GM10266 (cell line): ENCODE measurements at regions not wholly inside any gene's neighbourhood (a gene's known extent, or its start where the extent isn't known, plus 50 kb on each side); places are given as distances from the start of the nearest gene placed in this dataset.

Source experiments
- DNase-seq: peaks from one replicate; pipeline ENCODE4 v3.0.0; 2012; ENCODE audit errors: extremely low spot score
- TF ChIP-seq, protein P1 (sequence below): IDR thresholded peaks from 2 replicates; pipeline ENCODE4 v1.5.1; 2012; ENCODE audit warnings: mild to moderate bottlenecking, low read depth; ENCODE audit not compliant: control insufficient read depth, insufficient read depth; ENCODE audit errors: missing control alignments

DNA sequence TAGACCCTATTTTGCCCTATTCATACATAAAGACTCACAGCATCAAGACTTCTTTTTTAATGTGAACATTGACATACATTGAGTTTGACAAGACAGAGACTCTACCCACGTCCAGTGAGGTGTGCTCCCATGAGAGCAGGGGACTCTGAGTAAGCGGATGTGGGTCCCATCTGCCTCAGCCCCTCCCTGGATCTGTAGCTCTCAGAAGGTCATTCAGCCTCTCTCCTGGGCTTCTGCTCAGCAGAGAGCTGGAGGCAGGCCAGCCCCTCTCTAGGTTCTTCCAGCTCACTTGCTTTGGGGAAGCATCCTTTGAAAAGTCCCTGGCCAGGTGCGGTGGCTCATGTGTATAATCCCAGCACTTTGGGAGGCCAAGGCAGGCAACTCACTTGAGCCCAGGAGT lies 146.9 kb upstream of the ZMIZ1 start:
- TF ChIP-seq, protein P1, sequence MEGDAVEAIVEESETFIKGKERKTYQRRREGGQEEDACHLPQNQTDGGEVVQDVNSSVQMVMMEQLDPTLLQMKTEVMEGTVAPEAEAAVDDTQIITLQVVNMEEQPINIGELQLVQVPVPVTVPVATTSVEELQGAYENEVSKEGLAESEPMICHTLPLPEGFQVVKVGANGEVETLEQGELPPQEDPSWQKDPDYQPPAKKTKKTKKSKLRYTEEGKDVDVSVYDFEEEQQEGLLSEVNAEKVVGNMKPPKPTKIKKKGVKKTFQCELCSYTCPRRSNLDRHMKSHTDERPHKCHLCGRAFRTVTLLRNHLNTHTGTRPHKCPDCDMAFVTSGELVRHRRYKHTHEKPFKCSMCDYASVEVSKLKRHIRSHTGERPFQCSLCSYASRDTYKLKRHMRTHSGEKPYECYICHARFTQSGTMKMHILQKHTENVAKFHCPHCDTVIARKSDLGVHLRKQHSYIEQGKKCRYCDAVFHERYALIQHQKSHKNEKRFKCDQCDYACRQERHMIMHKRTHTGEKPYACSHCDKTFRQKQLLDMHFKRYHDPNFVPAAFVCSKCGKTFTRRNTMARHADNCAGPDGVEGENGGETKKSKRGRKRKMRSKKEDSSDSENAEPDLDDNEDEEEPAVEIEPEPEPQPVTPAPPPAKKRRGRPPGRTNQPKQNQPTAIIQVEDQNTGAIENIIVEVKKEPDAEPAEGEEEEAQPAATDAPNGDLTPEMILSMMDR: no peak
- no peak for DNase-seq

GRCh38 chr10:78923647-78924318 lies 145.0 kb upstream of the ZMIZ1 start:
- TF ChIP-seq, protein P1: no peak
- no peak for DNase-seq

DNA sequence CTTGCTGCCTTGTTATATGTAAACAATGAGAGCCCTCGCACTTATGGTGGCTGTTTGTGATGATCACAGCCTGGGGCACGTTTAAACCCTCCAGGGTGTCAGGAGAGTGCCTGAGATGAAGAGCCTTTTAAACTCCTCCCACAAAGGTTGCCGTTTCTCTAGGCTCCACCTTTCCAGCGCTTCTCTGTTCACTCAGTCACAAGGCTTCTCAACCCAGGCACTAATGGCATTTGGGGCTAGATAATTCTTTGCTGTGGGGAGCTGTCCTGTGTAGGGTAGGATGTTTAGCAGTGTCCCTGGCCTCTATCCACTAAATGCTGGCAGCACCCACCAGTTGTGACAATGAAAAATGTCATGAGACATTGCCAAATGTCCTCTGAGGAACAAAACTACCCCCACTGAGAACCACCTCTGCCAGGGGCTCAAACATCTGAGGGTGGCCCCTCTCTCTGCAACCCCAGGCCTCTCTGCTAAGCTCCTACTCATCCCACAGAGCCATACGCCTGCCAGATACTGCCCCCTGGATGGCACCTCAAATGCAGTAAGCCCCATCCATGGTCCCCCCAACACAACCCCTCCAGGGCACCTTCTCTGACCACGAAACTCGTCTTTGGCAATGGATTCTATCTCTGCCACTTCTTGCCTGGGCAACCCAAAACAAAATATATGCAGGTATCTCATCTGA lies 144.3 kb upstream of the ZMIZ1 start:
- DNase-seq: no peak
- TF ChIP-seq, protein P1: no peak

DNA sequence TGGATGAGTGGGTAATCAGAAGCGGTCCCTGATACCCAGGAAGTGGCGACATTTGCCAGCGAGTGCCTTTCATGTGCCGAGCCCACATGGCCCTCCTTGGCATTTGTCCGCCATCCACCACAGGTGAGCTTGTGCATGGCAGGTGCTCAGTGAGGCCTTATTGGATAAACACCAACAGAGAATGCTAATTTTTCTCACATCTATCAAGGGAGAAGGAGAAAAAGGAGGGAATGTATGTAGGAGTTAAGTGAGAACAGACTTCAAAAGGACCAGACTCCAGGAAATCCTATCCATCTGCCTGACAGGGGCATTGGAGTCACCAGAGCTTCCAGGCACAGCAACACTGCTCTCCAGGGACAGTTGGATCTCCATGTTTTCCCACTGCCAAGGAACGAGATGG lies 143.5 kb upstream of the ZMIZ1 start:
- DNase-seq: no peak
- TF ChIP-seq, protein P1: no peak

DNA sequence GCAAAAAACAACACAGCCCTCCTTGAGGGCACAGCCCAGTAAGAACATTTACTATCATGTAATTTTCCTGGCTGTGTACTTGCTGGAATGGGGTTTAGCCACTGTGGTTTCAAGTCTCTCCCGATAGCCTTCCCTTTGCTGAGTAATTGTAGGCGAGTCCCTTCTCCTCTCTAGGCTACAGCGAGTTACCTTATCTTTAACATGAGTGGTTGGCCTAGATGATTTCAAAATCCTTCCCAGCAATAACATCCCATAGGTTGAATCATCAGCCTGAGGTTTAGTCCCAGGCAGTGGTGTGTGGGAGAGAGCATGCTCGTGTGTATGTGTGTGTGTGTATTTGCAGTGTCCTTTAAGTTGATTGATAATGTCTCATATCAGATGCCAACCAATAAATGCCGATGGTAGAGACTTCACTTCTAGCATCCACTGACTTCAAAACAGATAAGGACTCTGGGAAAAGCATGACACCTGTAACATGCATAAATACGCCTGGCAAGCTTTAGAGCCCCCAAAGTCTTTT lies 142.9 kb upstream of the ZMIZ1 start:
- no peak for DNase-seq
- TF ChIP-seq, protein P1: no peak

DNA sequence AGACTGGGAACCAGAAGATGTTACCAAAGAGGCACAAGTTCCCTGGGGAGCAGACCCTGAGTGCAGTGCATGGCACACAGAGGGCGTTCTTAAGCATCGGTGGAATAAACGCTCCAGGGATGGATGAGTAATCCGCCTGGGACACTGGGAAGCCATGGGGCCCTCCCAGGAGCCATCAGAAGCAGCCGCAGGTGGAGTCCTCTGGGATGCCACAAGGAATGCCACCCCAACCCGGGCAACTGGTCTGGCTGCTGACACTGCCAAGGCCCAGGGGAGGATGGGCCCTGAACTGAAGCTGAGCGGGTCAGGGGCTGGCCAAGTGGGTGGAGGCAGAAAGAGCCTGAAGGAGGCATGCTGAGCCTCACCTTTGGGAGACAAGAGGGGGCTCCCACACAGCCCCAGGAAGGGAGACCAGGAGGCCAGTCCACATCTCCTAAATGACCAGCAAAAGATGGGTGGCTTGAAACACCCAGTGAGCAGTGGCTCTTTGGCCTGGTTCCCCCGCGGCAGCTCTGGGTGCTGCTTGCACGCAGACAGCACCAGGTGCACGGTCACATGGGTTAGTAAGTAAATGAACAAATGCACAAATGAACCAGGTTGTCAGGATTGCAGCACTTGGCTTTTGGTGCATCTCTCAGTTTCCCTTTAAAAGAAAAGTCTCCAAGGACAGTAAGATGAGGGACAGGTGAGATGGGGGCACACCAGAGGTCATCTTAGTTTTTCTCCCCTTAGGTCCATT lies 141.3 kb upstream of the ZMIZ1 start:
- DNase-seq: no peak
- TF ChIP-seq, protein P1: no peak
